ENCODE measurements at regions not wholly inside any gene's neighbourhood (a gene's known extent, or its start where the extent isn't known, plus 50 kb on each side); places are given as distances from the start of the nearest gene placed in this dataset.

DNA sequence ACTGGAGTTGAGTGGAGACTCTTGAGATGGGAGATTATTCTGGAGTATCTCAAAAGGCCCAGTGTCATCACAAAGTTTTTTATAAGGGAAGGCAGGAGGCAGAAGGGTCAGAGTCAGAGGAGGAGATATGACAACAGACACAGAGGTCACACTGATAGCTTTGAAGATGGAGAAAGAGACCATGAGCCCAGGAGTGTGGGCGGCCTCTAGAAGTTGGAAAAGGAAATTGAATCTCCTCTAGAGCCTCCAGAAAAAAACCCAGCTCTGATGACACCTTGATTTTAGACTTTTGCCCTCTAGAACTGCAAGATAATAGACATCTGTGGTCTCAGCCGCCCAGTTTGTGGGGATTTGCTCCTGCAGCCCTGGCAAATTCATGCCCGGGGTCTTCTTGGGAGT lies 64.8 kb upstream of the SPTLC1 start:
- Histone ChIP-seq H3K27me3 (ENCODE audit: control insufficient read depth, insufficient read depth, low read length) (no peaks in the 10 kb centered on the region), H3K9ac (ENCODE audit: low read length in 3 of 3) (no peak overlapping the region), H3K9me3 (ENCODE audit: control insufficient read depth in 2 of 3, insufficient read depth in 1 of 3, low read length in 3 of 3) (no peaks in the 10 kb centered on the region), H3K4me3 (ENCODE audit: low read length in 3 of 3) (no peak overlapping the region), H3K27ac (ENCODE audit: low read depth in 2 of 2, low read length in 2 of 2) (no peak overlapping the region), H3K4me1 (ENCODE audit: control insufficient read depth in 2 of 3, insufficient read depth in 2 of 3, low read depth in 1 of 3, low read length in 3 of 3) (no peaks in the 10 kb centered on the region), H3K36me3 (ENCODE audit: control insufficient read depth in 2 of 3, insufficient read depth in 3 of 3, low read length in 3 of 3) (no peaks in the 10 kb centered on the region)
- no peak for DNase-seq
- intact Hi-C loops (cut with DNase I) = no loop called here
- no peak for TF ChIP-seq CTCF (IDR thresholded peaks at IDR 0.05; ENCODE audit: borderline replicate concordance, extremely low read depth, insufficient read depth)
- no peak for FAIRE-seq

DNA sequence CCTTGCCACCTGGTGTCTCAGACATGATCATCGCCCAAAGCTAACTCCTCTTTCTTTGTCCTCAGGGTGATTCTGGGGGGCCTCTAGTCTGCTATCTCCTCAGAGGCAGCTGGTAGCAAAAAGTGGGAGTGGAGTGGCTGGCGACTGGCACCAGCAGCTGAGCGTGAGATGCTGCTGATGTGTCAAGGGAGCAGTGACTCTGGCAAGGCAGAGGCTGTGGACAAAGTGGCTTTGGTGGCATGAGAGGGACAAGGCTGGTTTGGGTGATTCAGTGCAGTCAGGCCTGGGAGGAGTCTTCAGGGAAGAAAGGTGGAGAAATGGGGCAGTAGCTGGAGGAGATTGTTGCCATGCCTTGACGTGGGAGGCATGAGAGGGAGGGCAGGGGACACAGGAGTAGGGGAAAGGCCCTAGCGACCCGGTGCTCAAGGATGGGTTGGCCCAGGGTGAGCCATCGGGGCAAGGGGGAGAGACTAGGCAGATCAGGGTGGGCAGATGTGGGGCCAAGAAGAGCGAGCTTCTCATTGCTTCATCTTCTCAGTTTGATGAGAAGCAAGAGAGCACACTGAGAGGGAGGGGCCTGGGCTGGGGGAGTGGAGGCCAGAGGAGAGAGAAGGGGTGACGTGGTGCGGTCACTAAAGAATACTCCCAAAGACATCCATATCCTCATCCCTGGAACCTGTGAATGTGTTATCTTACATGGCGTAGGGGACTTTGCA lies 64.2 kb upstream of the SPTLC1 start:
- no peak for TF ChIP-seq CTCF (IDR thresholded peaks at IDR 0.05; ENCODE audit: borderline replicate concordance, extremely low read depth, insufficient read depth)
- no peaks in the 10 kb centered on the region for H3K4me1 ChIP-seq (ENCODE audit: control insufficient read depth in 2 of 3, insufficient read depth in 2 of 3, low read depth in 1 of 3, low read length in 3 of 3)
- H3K36me3 ChIP-seq (ENCODE audit: control insufficient read depth in 2 of 3, insufficient read depth in 3 of 3, low read length in 3 of 3) = no peaks in the 10 kb centered on the region
- FAIRE-seq (no peak), DNase-seq (no peak)
- H3K9me3 ChIP-seq (ENCODE audit: control insufficient read depth in 2 of 3, insufficient read depth in 1 of 3, low read length in 3 of 3) = no peaks in the 10 kb centered on the region
- intact Hi-C loops (cut with DNase I) = no loop called here
- H3K4me3 ChIP-seq (ENCODE audit: low read length in 3 of 3) = no peak overlapping the region
- no peaks in the 10 kb centered on the region for H3K27me3 ChIP-seq (ENCODE audit: control insufficient read depth, insufficient read depth, low read length)
- H3K9ac ChIP-seq (ENCODE audit: low read length in 3 of 3) = no peak overlapping the region
- no peak overlapping the region for H3K27ac ChIP-seq (ENCODE audit: low read depth in 2 of 2, low read length in 2 of 2)

- TF ChIP-seq CTCF (IDR thresholded peaks at IDR 0.05; ENCODE audit: borderline replicate concordance, extremely low read depth, insufficient read depth) = no peak
- DNase-seq (no peak), FAIRE-seq (no peak)
- H3K9me3 ChIP-seq (ENCODE audit: control insufficient read depth in 2 of 3, insufficient read depth in 1 of 3, low read length in 3 of 3) = peaks cover 0 to 3% (median 0%) of the 10 kb centered on the region in 3 donors
- intact Hi-C loops (cut with DNase I) = no loop called here
- H3K4me1 ChIP-seq (ENCODE audit: control insufficient read depth in 2 of 3, insufficient read depth in 2 of 3, low read depth in 1 of 3, low read length in 3 of 3) = no peaks in the 10 kb centered on the region
- H3K36me3 ChIP-seq (ENCODE audit: control insufficient read depth in 2 of 3, insufficient read depth in 3 of 3, low read length in 3 of 3) = no peaks in the 10 kb centered on the region
- no peak overlapping the region for H3K4me3 ChIP-seq (ENCODE audit: low read length in 3 of 3)
- H3K27me3 ChIP-seq (ENCODE audit: control insufficient read depth, insufficient read depth, low read length) = no peaks in the 10 kb centered on the region
- H3K9ac ChIP-seq (ENCODE audit: low read length in 3 of 3) = no peak overlapping the region
- no peak overlapping the region for H3K27ac ChIP-seq (ENCODE audit: low read depth in 2 of 2, low read length in 2 of 2)
Observed at GRCh38 chr9:92177591-92177990, 62.4 kb upstream of the SPTLC1 start.

- Histone ChIP-seq H3K4me1 (ENCODE audit: control insufficient read depth in 2 of 3, insufficient read depth in 2 of 3, low read depth in 1 of 3, low read length in 3 of 3) (no peaks in the 10 kb centered on the region), H3K4me3 (ENCODE audit: low read length in 3 of 3) (no peak overlapping the region), H3K9me3 (ENCODE audit: control insufficient read depth in 2 of 3, insufficient read depth in 1 of 3, low read length in 3 of 3) (peaks cover 0 to 3% (median 0%) of the 10 kb centered on the region in 3 donors), H3K27me3 (ENCODE audit: control insufficient read depth, insufficient read depth, low read length) (no peaks in the 10 kb centered on the region), H3K9ac (ENCODE audit: low read length in 3 of 3) (no peak overlapping the region), H3K27ac (ENCODE audit: low read depth in 2 of 2, low read length in 2 of 2) (no peak overlapping the region), H3K36me3 (ENCODE audit: control insufficient read depth in 2 of 3, insufficient read depth in 3 of 3, low read length in 3 of 3) (no peaks in the 10 kb centered on the region)
- DNase-seq (no peak), FAIRE-seq (no peak)
- TF ChIP-seq CTCF (IDR thresholded peaks at IDR 0.05; ENCODE audit: borderline replicate concordance, extremely low read depth, insufficient read depth) = no peak
- intact Hi-C loops (cut with DNase I) = no loop called here
Observed at GRCh38 chr9:92176800-92177185, 61.6 kb upstream of the SPTLC1 start.

All from kidney (tissue), 13 donors.